Prostate gland (tissue), 2 donors: ENCODE measurements at regions not wholly inside any gene's neighbourhood (a gene's known extent, or its start where the extent isn't known, plus 50 kb on each side); places are given as distances from the start of the nearest gene placed in this dataset.

Source experiments
- DNase-seq: peaks from one replicate; pipeline ENCODE4 v3.0.0-alpha.2; 2019; ENCODE audit warnings: low spot score
- H3K27ac ChIP-seq, 2 donors: fragments of 200-600 bp; sonication (generic); 2 replicates each; pipeline ENCODE4 v1.5.1; 2017 to 2019
- H3K27me3 ChIP-seq: fragments of 200-600 bp; sonication (generic); replicated peaks from 2 replicates; pipeline ENCODE4 v1.5.1; 2019; ENCODE audit not compliant: insufficient read depth
- H3K36me3 ChIP-seq, 2 donors: fragments of 200-600 bp; sonication (generic); 1 replicate in 1 of 2; 2 replicates in 1 of 2; pipeline versions ENCODE4 v1.5.1 to v1.8.1; 2017 to 2019
- H3K4me1 ChIP-seq: fragments of 200-600 bp; sonication (generic); replicated peaks from 2 replicates; pipeline ENCODE4 v1.5.1; 2019
- H3K4me3 ChIP-seq, 2 donors: fragments of 200-600 bp; sonication (generic); 2 replicates each; pipeline ENCODE4 v1.5.1; 2017 to 2019
- H3K9me3 ChIP-seq: fragments of 200-600 bp; sonication (generic); 2 replicates; pipeline ENCODE4 v1.5.1; 2017
- POLR2A ChIP-seq: fragments of 450-650 bp; IDR thresholded peaks from one replicate; pipeline ENCODE4 v1.6.1; 2016; ENCODE audit warnings: antibody characterized with exemption, mild to moderate bottlenecking
- POLR2AphosphoS5 ChIP-seq: sonication (generic); formaldehyde crosslinking; IDR thresholded peaks from one replicate; pipeline ENCODE4 v1.6.1; 2017; ENCODE audit warnings: antibody characterized with exemption
- WGBS: methylation state at CpG from one replicate; pipeline ENCODE4 v1.1.5; 2018; 5-methylcytosine and 5-hydroxymethylcytosine counted together
- intact Hi-C: fragments of 100-400 bp; cut with DNase I; formaldehyde crosslinking; loops from one replicate; pipeline ENCODE4 v1.14.2; 2022
- TF ChIP-seq, protein P1 (sequence below), 4 experiments: fragments of 200-600 bp in 2 of 4; fragments of 450-650 bp in 2 of 4; sonication (generic) in 2 of 4; IDR thresholded peaks; 1 replicate in 3 of 4; 2 replicates in 1 of 4; pipeline ENCODE4 v1.5.1; 2016 to 2019; ENCODE audit warnings: antibody characterized with exemption in 4 of 4, mild to moderate bottlenecking in 2 of 4, moderate library complexity in 2 of 4

GRCh38 chr2:122273785-122274419 lies 518.5 kb downstream of the TSN start:
- WGBS: 81% methylated on average over 13 of the region's 13 CpGs
- TF ChIP-seq, protein P1, sequence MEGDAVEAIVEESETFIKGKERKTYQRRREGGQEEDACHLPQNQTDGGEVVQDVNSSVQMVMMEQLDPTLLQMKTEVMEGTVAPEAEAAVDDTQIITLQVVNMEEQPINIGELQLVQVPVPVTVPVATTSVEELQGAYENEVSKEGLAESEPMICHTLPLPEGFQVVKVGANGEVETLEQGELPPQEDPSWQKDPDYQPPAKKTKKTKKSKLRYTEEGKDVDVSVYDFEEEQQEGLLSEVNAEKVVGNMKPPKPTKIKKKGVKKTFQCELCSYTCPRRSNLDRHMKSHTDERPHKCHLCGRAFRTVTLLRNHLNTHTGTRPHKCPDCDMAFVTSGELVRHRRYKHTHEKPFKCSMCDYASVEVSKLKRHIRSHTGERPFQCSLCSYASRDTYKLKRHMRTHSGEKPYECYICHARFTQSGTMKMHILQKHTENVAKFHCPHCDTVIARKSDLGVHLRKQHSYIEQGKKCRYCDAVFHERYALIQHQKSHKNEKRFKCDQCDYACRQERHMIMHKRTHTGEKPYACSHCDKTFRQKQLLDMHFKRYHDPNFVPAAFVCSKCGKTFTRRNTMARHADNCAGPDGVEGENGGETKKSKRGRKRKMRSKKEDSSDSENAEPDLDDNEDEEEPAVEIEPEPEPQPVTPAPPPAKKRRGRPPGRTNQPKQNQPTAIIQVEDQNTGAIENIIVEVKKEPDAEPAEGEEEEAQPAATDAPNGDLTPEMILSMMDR (IDR thresholded peaks at IDR 0.05): no peak
- TF ChIP-seq POLR2A (no peak), POLR2AphosphoS5 (no peak)

DNA sequence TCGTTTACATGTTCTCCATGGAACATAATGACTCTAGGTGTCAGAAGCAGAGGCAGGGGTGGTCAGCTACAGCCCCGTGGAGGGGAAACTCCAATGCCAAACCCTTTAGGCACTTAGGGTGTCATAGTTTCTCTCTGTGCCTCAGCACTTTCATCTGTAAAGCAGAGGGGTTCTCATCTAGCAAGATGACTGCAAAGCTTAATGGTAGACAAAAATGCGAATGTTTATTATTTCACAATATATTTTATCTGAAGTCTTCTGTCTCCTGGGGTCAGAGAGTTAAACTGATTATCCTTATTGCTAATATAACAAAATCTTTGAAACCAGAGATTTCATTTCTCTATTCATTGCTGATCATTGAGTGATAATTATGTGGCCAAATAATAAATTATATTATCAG lies 522.5 kb downstream of the TSN start:
- no peaks in the 10 kb centered on the region for H3K27me3 ChIP-seq
- TF ChIP-seq POLR2AphosphoS5 (no peak), POLR2A (no peak)
- TF ChIP-seq, protein P1 (IDR thresholded peaks at IDR 0.05): no peak
- no peak for DNase-seq
- H3K9me3 ChIP-seq: no peaks in the 10 kb centered on the region
- no peaks in the 10 kb centered on the region for H3K4me1 ChIP-seq
- H3K36me3 ChIP-seq: no peaks in the 10 kb centered on the region
- H3K4me3 ChIP-seq: no peak overlapping the region
- WGBS: 62% methylated on average over 3 of the region's 3 CpGs
- intact Hi-C loops: no loop called here
- H3K27ac ChIP-seq: no peak overlapping the region

More at GRCh38 chr2:122273785-122274419, 518.5 kb downstream of the TSN start:
- Histone ChIP-seq H3K36me3 (no peaks in the 10 kb centered on the region), H3K27me3 (no peaks in the 10 kb centered on the region), H3K9me3 (no peaks in the 10 kb centered on the region), H3K4me1 (no peaks in the 10 kb centered on the region), H3K27ac (no peak overlapping the region), H3K4me3 (no peak overlapping the region)
- no peak for DNase-seq
- intact Hi-C loops: no loop called here

DNA sequence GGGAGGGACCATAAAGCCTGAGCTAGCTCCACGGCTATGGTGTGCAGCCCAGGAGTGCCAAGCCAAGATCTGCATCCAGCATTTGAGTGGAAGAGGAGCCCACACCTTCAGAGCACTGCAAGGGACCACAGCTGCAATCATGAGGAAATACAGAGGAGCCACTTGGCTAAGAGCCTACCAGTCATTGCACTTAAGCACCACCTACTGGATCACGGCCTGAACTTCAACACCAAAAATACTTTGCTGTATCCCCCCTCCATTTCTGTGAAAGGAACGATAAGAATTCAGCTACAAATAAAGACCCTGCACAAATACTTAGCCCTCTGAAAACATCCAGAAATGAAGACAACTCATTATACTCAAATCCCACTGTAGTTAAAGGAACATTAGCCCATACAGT lies 545.3 kb downstream of the TSN start:
- no peak overlapping the region for H3K27ac ChIP-seq
- intact Hi-C loops: no loop called here
- H3K27me3 ChIP-seq: no peaks in the 10 kb centered on the region
- H3K36me3 ChIP-seq: no peaks in the 10 kb centered on the region
- no peak overlapping the region for H3K4me3 ChIP-seq
- no peaks in the 10 kb centered on the region for H3K9me3 ChIP-seq
- no peak for TF ChIP-seq POLR2A
- H3K4me1 ChIP-seq: no peaks in the 10 kb centered on the region
- 89% methylated on average over 3 of the region's 3 CpGs for WGBS
- DNase-seq: no peak

DNA sequence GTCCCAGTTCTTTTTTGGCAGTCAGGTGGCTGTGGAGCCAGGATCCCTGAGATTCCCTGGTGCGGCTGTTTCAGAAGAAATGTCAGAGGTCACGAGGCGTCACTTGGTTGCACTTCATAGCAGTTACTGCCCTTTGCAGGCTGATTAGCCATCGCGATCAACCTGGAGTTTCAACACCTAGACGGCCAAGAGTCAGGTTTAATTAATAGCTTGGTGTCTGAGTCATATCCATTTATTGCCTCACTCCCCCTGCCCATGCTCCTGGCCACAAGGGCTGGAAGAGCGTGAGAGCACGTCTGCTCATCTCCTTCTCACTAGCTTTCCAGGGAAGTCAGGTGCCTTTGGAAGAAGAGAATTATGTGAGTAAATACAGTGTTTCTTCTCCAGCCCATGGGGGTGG lies 552.3 kb downstream of the TSN start:
- H3K4me1 ChIP-seq: no peaks in the 10 kb centered on the region
- no peaks in the 10 kb centered on the region for H3K36me3 ChIP-seq
- no peak overlapping the region for H3K4me3 ChIP-seq
- WGBS: 52% methylated on average over 8 of the region's 8 CpGs
- intact Hi-C loops: no loop called here
- no peak overlapping the region for H3K27ac ChIP-seq
- no peaks in the 10 kb centered on the region for H3K9me3 ChIP-seq
- no peaks in the 10 kb centered on the region for H3K27me3 ChIP-seq
- no peak for DNase-seq
- TF ChIP-seq POLR2AphosphoS5 (no peak), POLR2A (no peak)
- TF ChIP-seq, protein P1 (IDR thresholded peaks at IDR 0.05): no peak

DNA sequence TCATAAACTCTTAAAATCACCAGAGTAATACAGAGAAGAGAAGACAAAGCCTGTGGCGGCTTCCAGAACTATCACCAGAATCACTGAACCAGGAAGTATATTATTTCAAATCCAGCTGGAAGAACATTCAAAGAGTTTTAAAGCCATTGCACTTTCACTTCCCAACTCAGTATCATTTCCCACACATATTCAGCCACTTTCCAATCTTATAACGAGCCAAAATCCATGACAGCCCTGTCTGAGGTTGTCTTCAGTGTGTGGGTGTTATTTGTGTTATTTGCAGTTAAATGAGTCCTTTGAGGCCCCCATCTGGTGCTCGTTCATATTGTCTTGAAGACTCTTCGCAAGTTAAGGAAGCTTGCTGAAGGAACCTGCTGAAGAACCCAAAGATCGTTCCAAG lies 559.9 kb downstream of the TSN start:
- Histone ChIP-seq H3K4me1 (no peaks in the 10 kb centered on the region), H3K27ac (no peak overlapping the region), H3K9me3 (no peaks in the 10 kb centered on the region), H3K27me3 (no peaks in the 10 kb centered on the region), H3K4me3 (no peak overlapping the region), H3K36me3 (no peaks in the 10 kb centered on the region)
- no peak for DNase-seq
- 63% methylated on average over 5 of the region's 5 CpGs for WGBS
- intact Hi-C loops: no loop called here
- TF ChIP-seq POLR2AphosphoS5 (no peak), POLR2A (no peak)
- TF ChIP-seq, protein P1 (IDR thresholded peaks at IDR 0.05): no peak
